SK-N-DZ (cell line): ENCODE measurements at regions not wholly inside any gene's neighbourhood (a gene's known extent, or its start where the extent isn't known, plus 50 kb on each side); places are given as distances from the start of the nearest gene placed in this dataset.
"Not testable (repeated sequence)": the region's sequence is repeated elsewhere in the genome, so short reads cannot be mapped to it uniquely, and the experiment has no call there.

Experiments used
- DNase-seq: peaks from one replicate; pipeline ENCODE4 v3.0.0-alpha.2; 2015; ENCODE audit warnings: low spot score

DNA sequence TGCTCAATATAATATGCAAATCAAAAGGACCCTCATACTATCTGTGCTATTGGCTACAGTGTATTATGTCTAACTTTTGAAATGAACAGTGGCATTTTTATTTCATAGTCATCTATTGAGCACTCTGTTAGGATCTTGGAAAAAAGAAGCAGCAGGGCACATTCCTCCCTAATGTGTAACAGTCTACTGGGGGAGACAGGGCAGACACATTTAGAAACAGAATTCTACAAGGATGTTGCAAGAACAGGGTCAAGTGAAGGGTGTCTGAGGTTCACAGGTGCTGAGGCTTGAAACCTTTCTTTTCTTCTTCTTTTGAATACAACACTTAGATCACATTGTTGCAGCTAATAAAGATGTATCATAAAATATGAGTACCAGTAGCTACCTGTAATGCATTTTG lies 129.7 kb upstream of the SLC4A4 start:
- no peak for DNase-seq

DNA sequence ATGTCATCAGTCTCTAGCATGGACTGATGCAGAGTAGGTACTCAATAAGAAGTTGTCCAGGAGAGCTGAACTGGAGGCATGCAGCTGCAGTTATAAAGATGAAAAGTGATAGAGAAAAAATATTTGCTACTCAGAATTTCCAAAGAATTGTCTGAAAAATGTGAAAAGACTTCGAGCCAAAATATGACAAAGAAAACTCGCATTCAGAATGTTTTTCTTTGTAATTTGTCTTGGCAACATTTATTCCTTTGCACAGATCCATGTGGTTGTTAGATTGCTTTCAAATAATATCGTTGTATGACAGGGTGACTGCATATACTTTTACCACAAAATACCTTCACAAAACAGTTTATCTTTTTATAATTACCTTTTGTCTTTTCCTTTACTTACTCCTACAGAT lies 128.0 kb upstream of the SLC4A4 start:
- no peak for DNase-seq

DNA sequence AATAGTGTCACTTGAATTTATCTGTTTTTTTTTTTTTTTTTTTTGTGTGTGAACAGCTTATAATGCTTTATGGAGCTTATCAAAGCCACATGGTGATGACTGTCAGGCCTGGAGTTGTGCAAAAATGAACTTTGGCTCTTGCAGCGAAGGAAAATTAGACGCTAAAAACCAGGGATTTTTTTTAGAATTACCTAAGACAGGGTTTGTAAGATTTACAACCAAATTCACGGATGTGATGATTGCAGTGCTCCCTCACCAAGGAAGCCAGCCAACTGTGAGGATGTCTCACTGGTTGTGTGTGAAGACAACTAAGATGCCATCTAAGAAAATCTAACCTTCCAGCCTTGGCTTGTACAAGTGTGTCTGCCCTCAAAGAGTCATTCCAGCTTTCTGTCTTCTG lies 127.1 kb upstream of the SLC4A4 start:
- no peak for DNase-seq

DNA sequence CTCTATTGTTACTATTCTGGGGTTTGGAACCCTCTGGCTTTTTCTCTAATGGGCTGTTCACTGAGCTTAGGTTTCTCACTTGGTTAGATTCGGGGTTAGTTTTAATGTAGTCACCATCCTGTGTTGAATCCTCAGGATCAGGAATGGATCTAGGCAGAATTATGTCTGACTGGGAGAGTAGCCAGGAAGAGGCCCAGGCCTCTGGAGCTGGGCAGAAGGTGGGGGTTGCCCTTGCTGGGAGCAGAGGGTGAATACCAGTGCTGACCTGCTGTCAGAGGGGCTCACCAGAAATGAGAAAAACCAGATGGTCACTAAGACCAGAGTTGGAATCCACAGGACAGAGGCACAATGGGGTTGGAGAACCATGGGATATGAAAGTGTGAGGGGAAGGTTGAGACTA lies 126.6 kb upstream of the SLC4A4 start:
- DNase-seq = no peak

DNA sequence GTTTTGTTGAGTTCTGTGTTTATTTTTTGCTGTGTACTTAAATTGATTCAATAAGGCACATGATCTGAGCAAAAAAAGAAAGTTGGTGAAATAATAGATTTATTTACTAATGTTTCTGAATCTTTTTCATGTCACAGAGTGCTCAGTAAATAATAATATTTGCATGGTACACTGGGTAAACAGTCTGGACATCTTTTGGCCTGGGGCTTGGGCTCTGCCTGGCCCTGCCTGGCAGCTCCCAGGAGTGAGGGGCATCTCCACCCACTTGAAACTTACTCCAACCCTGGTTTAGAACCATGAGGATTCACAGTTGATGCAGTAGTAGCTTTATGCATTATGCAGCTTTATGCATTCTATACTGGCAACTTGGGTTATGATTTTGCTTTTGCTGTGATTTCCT lies 124.2 kb upstream of the SLC4A4 start:
- no peak for DNase-seq

DNA sequence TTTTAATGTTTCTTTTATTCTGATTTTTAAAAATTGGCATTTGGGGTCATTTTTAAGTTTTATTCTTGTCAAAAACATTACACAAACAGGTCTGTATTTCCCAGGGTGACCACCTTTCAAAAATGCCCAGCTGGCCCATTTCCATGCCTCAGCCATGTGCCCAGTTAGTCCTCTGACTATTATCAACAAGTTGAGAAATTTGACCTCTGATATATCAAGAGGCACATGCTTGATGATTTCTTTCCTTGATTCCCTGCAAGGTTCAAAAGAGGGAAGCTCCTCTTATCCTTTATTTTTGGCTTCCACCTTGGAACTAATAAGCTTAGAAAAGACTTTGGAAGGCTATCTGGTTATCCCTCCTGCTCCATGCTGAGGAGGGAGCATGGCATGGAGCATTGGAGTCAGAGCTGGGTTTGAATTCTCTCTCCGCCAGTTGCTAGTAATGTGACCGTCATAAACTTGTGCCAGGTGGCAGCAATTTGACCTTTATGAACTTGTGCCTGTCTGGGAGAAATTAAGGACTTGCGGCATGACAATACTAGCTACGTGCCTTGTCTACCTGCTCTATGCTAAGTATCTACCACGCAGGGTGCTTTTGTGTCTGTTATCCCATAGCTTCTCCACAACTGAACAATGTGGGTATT lies 122.4 kb upstream of the SLC4A4 start:
- DNase-seq = no peak

DNA sequence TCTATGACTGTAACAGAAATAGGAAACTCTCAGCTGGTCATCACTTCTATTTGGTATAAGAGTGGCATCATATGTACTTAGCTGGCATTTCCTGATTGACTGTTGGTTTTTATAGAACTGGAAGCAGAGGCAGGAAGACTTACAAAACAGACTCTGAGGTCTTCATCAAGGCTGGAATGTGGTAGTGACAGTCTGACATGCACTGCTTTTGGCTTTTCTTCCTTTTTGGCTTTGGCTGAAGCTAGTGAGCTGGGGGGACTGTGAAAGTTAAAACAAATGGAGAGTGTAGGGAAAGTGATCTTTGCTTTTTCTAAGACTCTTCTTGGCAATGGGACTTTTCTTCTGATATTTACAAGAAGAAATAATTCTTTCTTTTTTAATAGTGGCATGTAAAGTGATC lies 121.1 kb upstream of the SLC4A4 start:
- DNase-seq = no peak

DNA sequence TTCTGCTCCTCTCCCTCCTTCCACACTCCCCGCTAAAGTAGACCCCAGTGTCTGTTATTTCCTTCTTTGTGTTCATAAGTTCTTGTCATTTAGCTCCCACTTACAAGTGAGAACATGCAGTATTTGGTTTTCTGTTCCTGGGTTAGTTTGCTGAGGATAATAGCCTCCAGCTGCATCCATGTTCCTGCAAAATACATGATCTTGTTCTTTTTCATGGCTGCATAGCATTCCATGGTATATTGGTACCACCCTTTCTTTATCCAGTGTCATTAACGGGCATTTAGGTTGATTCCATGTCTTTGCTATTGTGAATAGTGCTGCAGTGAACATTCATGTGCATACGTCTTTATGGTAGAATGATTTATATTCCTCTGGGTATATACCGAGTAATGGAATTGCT lies 118.0 kb upstream of the SLC4A4 start:
- DNase-seq = not testable (repeated sequence)

DNA sequence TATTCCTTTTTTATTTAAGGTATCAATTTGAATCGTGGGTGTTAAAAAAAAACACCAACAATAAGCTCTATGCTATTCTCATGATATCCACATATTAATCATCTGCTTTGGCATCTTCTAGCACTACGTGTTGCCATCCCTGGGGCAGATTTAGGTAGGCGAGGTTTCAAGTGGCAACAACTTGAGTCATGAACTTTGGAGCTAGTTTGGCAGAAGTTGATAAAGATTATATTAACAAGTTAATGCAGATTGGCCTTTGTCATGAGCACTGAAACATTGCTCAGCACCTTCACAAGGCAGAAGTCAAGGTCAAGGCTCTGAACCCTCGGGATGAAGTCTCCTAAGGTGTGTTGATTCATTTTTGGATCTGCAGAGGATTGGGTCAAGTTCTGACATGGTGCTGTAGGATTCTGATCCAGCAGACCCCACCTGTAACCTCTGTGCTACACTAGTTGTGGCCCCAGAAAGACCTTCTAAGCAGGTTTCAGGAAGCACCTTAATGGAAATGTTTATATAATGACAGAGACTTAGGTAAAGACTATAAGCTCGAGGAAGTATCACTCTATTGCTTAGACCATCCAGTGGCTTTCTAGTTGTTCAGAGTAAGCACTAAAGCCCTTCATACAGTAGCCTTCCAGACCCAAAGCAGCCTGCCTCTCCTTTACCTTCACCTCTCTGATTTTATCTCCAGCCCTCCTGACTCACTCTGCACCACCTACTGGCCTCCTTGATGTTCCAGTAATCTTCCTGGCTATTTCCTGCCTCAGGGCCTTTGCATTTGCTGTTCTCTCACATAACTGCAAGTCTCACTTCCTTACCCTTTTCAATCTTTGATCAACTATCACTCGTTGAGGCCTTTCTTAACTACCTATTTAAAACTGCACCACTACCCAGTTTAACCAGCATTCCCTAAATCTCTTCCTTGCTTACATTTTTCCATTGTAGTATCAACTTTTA lies 117.0 kb upstream of the SLC4A4 start:
- no peak for DNase-seq

DNA sequence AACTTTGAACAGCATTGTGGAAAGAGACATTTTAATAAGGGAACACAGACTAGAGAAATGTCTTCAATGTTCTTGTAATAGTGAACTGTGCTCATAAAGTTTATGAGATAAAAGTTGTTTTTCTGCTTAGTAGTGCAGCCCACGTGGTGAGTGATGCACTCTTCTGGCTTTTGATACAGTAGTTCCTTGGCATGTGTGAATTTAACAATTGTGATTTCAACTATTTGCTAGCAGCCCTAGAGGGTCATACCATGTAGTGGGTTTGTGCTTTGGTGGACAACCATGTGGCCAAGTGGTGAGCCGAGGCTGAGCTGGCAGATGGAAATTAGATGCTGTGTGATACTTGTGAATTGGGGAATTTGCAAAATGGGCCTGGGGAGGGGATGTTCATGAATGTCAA lies 116.2 kb upstream of the SLC4A4 start:
- no peak for DNase-seq

DNA sequence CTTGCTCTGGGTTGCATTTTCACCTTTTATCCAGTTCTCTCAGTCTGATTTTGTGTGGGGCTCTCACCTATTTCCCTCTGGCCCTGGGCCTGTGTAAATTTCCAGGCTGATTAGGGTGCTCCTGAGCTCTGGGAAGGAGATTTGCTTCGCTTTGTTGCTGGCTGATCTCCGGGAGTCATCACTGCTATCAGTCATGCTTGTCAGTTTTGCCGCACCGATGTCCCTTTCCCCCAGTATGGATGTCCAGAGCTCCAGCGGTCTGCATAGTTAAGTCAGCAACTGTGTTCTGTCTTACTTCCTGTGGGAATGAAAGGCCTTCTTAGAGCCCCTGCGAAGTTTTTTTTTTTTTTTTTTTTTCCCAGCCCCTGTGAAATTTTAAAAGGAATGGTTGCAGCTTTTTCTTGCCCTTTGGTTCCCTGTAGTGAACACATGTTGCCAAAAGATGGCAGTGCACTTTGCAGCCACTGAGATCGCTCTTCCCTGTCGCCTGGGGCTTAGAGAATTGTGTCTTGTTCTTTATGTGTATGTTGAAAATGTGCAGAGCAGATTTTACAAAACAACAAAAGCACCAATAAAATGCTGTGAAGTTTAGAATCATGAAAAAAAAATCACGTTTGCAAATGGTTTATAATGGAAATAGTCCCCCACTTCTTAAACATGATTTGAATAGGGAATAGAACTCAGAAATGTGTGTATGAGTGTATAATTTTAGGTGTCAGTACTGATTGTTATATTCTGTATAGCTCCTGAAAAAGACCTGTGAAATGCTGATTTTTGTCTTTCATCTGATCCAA lies 109.1 kb upstream of the SLC4A4 start:
- DNase-seq = peak; percentile 2

DNA sequence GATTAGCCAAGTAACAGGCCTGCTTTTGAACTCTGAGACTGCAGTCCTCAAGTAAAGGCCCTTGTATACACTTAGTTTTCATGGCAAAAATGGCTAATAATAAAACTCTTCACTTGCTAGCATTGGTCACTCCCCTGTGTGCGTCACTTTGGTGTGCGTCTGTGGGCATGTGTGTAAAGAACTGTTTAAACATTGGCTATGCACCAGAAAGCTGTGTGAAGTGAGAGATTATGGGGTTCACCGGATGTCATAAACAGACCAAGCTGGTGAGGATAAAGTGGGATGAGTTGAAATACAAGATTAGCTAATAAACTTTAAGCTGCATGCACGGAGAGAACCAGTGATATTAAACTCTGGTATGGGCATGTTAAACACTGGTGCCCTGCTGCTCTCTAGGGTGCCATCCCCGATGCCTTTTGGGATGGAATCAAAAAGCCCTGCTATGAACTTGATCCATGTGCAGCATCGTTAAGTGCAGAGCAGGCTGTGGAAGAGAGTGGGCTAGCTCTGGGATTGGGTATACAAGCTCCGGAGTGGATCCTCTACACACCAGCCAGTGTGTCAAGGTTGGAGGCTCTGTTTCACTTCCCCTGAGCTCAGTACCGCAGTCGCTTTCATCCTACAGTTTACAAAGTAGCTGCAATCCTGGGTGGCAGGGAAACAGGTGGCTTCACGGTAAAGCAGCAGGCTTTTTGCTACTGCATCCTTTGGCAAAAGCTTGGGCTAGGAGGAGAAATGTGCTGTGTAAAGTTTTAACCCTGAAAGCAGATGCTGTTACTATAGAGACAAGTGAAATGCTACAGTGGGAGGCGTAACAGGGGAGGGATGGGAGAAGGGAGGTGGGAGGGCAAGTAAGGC lies 108.3 kb upstream of the SLC4A4 start:
- no peak for DNase-seq

DNA sequence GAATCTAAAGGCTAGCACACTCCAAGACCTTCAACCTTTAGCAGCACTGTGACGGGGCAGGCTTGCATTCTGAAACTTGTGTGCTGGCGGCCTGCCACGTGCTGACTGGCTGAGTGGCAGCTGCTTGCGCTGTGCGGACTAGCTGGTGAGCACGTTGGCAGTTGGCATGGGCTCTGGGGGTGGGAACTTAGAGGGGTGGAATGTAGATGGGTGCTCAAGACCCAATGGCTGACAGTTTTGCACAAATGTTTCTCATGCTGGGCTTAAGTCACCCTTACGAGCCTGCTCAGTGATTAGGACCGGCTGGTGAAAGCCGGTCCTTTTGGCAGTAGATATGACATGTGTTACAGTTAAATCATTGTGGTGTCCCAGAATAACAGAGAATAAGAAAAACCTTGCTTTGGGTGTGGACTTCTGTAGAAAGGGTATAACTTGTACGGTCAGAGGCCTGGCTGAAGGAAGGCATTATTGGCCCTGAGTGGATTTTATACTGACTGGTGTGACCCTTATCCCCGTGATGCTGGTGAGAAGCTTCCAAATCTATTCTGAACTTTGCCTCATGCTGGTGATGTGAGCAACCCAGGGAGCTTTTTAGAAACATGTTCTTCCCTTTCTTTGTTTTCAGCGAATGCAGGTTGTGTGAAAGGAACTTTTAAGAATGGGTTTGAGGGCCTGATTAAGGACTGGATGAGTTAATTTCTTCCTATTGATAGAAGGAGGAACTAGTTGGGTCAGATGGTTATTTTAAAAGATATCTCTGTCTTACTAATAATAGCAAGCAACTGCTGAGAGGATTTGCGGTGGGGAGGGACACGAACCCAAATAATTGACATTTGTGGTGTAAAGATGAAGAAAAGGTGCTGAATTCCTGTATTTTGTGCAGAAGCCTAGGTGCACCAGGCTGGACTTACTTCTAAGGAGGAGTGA lies 107.4 kb upstream of the SLC4A4 start:
- DNase-seq = no peak

DNA sequence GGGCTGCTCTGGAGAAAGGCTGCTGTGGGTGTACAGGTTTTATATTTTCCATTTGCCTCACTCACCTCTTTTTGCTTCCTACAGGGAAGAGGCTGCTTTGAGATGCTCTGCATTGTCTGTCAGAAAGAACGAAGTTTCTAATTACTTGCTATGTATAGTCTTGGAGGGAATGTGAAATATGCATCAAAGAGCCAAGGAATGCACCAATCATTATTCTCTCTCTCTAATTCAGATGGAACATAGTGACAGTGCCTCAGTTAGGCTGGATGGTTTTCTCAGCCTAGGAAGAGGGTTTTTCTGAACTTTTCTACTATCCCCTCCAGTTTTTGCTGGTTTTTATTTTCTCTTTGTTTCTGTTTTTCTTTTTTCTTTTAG lies 106.8 kb upstream of the SLC4A4 start:
- no peak for DNase-seq

DNA sequence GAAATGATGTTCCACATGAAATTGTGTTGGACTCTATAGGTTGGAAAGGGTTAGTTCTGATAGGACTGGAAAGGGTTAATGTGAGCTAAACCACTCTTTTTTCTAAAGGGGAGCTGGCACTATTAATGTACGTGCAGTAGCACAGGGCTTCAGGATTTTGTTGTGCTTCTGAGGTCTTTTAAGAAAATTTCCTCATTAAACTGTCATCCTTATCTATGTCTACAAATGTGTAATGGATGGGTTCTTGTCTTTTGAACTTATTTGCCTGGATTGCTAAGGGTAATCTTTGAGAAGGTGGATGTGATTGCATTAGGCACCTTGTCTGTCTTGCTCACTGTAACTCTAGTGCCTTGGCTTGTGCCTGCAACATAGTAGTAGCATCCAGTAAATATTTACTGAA lies 106.0 kb upstream of the SLC4A4 start:
- DNase-seq = no peak

DNA sequence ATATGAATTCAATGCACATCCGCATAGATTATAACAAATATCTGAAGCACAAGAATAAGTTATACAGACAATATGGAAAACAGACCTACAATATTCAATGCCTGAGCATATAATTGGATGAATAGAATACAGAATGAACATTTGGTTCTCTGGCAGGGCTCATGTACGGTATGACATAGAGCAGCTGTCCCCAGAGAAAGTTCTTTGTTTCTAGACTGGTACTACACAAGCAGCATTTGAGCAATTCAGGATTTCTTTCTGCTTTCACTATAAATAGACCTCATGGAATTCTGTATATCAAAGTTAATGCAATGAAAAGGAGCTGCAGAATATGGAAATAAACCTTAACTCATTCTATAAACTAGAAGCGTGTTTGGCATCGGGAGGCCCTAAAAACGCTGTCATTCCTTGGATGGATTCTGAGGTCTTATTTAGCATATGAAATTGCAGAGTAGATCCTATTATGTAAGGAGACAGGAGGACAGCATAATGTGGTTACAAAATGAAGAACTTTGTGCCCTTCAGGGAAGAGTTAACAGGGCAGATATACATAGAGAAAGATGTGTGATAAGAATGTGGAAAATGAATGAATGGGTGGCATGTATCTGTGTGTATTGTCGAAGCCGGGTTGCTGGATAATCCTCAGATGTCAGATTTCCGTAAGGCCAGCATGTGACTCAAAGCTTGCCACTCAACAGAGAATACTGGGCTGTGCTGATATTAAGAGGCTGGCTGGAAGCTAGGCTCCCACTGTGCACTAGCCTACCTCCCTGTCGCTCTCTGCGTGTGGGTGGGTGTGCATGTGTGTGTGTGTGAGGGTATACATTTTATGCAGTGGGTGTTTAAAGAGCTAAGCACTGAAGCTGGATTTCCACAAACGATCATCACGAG lies 103.3 kb upstream of the SLC4A4 start:
- DNase-seq = no peak

DNA sequence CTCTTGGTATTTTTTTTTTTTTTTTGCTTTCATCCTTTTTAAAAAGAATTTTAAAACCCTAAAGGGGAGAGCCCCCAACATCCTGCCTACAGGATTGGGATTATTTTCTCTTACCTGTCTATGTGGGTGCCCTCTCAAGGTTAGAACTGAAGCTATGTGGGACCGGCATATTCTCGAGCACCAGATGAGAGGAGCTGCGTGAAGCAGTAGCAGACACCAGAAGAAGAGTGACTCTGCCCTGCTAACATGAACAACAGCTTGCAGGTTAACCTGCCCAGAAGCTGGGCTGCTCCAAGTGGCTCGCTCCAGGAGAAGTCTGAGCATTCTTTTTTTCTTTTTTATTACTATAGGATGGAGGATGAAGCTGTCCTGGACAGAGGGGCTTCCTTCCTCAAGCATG lies 102.6 kb upstream of the SLC4A4 start:
- no peak for DNase-seq

DNA sequence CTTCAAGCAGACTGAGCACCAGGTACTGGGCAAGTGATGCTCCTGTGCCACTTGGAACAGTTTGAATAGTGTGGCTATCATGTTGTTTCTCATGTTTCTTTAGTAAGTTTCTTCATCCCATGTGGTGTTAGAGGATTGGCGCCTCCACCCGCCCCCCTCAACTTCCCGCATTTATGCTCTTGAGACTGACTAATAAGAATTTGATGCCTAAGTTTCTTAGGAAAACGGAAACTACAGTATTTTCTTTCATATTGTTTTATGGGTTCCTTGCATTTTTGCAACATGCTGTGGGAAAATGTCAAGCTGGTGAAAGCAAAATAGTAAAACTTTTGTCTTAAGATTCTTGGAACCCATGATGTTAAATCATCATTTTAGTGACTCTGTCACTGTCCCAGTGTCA lies 101.2 kb upstream of the SLC4A4 start:
- no peak for DNase-seq

DNA sequence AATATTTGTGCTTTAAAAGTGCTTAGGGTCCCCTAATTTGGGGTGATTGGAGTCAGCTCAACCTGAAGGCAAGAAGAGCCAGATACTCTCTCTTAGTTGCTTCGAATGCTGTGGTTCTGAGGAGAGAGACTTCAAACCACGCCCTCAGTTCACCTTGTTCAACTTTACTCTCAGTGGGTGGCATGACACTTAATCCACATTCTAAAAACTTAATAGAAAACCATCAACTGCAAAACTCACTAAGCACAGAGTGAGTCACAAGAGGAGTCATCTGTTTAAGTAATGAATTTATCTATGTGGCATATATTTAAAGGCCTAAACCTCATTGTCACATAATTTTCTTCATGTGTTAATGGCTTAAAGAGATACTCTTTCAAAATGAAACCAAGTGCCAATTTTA lies 99.5 kb upstream of the SLC4A4 start:
- no peak for DNase-seq
